ENCODE measurements at regions not wholly inside any gene's neighbourhood (a gene's known extent, or its start where the extent isn't known, plus 50 kb on each side); places are given as distances from the start of the nearest gene placed in this dataset.

DNA sequence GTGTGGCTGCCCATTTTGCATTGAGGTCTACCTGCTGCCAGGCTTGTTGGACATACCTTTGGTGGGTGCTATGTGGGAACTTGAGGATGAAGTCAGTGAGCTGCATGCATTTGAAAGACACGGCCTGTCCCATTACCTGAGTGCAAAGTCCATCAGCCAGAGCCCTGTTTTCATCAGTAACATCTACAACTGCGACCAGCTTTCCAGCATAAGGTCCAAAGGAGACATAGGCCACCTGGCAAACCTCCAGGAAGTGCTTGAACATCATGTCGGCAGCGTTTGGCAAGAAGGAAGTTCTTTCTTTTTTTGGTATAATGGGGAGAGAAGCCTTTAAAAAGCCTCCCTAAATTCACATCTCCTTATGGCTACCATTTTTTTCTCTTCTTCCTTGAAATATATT lies 143.1 kb downstream of the FAM161A start:
- no peak for FAIRE-seq
- no peak for TF ChIP-seq POLR2A (IDR thresholded peaks at IDR 0.05; ENCODE audit: low read depth, low read length)
- DNase-seq (ENCODE audit: insufficient read length, low spot score) = no peak

DNA sequence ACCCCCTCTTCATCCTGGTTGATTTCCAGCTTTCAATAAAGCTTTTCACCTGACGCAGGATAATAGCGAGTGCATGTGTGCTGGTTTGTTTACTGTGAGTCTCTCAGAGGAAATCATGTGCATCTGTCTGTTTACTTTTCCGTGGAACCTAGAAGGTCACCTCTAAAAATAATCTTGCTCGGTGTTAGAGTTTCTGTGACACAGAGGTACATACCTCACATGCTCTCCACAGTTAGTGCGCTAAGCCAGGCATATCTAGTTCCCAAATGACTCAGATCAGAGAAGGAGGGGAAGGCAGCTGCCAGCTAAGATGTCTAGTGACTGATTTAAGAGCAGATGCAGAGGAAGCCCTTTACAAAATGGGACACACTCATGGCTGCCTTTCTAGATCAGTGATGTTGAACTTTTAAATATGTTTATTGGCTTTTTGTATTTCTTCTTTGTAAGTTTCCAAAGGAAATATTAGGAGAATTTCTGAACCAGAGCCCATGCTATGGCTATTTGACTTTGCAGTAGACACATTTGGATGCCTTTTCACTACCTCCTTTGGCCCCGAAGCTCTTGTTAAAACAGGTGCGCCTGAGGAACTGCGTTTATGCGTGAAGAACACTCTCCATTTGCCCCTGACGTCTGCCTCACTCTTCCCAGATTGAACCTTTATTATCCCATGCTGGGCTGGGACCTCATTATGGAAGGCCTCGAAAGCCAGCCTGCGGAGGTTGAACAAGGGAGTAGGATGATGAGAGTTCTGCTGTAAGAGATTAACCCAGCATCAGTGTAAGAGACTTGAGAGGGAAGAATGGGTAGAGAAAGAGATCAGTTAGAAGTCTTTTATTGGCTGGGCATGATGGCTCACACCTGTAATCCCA lies 145.6 kb downstream of the FAM161A start:
- FAIRE-seq (no peak), DNase-seq (ENCODE audit: insufficient read length, low spot score) (peak; percentile 18)
- no peak for TF ChIP-seq POLR2A (IDR thresholded peaks at IDR 0.05; ENCODE audit: low read depth, low read length)

DNA sequence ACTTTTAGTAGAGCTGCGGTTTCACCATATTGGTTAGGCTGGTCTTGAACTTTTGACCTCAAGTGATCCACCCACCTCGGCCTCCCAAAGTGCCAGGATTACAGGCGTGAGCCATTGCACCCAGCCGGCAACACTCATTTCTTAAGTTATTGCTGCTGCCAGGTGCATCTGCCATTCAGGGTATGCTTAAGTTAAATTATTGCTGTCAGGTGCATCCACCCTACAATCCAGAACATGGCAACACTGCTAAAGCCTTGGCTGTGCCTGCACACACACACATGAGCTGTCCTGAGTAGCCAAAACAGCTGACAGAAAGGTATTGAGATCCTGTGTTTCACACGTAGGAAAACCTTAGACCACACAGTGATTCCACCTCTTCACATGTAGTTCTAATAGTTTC lies 148.2 kb downstream of the FAM161A start:
- no peak for DNase-seq (ENCODE audit: insufficient read length, low spot score)
- TF ChIP-seq POLR2A (IDR thresholded peaks at IDR 0.05; ENCODE audit: low read depth, low read length) = no peak
- FAIRE-seq = no peak

DNA sequence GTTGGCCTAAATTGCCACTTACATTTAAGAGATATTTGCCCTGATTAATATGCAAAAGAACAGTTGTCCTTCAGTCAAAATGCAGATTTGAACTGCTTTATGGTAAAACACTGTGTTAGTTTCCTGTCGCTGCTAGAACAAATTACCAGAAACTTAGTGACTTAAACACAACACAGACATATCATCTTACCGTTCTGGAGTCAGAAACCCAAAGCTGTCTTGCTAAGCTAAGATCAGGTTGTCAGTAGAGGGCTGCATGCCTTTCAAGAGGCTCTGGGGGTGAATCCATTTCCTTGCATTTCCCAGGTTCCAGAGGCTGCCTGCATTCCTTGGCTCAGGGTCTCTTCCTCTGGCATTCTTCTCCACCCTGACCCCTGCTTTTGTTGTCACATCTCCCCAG lies 149.5 kb downstream of the FAM161A start:
- DNase-seq (ENCODE audit: insufficient read length, low spot score) (no peak), FAIRE-seq (no peak)
- TF ChIP-seq POLR2A (IDR thresholded peaks at IDR 0.05; ENCODE audit: low read depth, low read length) = no peak

DNA sequence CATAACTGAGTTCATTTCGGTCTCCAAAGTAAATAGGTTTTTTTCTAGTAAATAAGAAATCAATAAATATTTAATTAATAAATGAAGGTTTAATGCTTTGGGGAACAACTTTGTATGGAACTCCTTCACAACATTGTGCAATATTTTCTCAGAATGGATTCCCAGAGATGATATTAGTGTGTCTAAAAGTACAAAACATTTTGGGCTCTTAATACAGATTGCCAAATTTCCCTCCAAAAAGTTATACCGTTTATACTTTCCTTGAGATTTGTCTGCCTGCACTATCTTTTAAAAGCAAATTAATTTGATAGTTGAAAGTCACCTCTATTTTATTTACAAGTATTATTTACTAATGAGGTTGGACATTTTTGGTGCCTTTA lies 151.8 kb downstream of the FAM161A start:
- DNase-seq (ENCODE audit: insufficient read length, low spot score) = no peak
- TF ChIP-seq POLR2A (IDR thresholded peaks at IDR 0.05; ENCODE audit: low read depth, low read length) = no peak
- FAIRE-seq = no peak

DNA sequence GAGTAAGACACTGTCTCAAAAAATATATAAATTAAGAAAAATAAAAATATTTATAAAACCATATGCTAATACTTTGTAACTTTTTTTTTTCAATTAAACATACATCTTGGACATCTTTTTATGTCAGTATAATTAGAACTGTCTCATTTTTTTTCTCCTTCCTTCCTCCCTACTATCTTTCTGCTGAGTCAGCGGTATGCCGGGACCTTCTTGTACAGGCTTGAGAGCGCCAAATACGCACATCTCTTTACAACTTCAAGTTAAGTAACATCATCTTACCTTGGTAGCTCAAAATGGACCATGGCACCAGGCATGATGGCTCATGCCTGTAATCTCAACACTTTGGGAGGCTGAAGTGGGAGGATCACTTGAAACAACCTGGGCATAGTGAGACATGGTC lies 153.4 kb downstream of the FAM161A start:
- no peak for FAIRE-seq
- no peak for DNase-seq (ENCODE audit: insufficient read length, low spot score)

DNA sequence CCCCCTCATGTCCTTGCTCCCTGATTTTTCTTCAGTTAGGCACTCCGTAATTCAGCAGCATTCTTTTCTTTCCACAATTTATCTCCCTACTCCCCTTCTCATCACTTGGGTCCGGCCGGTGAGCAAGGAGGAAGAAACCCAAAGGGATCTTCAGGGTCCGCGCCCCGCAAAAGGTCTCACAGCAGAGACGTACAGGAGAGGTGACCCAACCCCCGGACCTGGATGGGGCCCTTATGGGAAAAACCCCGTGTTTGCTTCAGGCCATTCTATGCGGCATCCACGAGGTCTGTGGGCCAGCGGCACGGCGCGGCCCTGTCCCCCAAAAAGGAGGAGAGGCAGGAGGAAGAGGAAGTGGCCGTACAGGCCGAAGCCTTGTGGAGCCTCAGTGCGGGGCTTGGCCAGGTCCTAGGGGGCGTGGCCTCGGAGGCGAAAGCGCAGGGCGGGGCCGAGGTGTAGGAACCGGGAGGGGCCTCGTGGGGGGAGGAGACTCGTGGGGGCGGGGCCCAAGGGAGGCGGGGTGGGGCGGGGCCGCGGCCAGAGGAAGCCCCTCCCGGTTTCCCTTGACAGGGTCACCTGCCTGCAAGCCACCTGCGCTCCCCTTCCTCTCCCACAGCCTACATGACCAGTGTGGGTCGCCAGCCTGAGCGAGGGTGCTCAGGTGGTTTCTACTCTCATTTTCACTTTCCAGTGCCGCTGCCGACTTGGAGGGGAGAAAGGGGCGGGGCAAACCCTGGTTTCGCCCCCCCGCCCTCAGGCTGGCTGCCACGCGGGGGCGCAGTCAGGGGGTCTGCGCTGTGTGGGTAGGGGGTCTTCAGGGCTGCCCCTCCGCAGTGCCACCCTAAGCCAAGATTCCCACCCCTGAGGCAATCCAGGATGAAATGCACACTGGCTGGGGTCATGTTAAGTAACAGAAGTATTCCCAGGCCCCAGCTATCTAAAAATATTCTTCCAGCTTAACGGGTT lies 156.4 kb upstream of the XPO1 start:
- peak; percentile 56; the same call in 1 of the 2 replicates for TF ChIP-seq POLR2A (IDR thresholded peaks at IDR 0.05; ENCODE audit: low read depth, low read length)
- DNase-seq (ENCODE audit: insufficient read length, low spot score) (peak; percentile 85), FAIRE-seq (peak; percentile 81)

More for the DNA sequence above, 153.4 kb downstream of the FAM161A start:
- no peak for TF ChIP-seq POLR2A (IDR thresholded peaks at IDR 0.05; ENCODE audit: low read depth, low read length)

DNA sequence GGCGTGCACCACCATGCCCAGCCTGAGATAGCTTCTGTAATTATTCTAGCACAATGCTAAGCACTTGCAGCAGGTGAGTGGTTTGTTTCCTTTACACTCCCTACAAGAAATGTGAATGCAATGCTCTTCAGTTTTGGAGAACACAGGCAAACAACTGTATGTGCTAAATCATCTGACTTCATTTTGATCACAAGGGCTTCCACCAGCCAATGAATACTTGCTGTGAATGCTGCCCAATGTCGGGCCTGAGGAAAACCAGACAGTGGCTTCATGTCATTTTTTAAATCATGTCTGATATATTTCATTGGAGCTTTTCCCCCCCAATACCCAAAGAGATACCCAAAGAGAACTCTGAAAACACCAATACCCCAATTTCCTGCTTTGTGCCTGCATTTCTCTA lies 155.6 kb upstream of the XPO1 start:
- no peak for FAIRE-seq
- no peak for TF ChIP-seq POLR2A (IDR thresholded peaks at IDR 0.05; ENCODE audit: low read depth, low read length)
- no peak for DNase-seq (ENCODE audit: insufficient read length, low spot score)

DNA sequence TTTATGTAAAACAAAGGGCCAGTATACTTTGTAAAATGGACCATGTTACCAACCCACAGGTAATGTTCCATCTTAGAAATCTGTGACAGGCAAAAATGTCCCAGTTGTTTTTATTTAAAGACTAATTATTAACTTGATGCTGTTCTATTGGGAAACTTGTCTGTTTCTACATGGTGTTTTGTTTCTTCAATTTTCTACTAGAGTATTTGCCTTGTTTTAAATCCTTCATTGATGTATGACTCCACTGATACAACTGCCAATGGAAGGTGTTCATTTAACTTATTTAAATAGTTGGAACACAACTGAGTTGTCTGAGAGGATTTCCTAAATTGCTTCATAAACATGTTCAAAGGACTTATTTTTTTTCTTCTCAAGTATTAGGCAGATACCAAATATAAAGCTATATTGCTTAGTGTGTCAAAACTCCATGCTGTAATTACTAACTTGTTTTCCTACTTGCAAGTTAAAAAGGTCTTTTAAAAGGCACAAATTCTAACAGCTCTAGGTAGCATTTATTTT lies 152.0 kb upstream of the XPO1 start:
- TF ChIP-seq POLR2A (IDR thresholded peaks at IDR 0.05; ENCODE audit: low read depth, low read length) = no peak
- no peak for DNase-seq (ENCODE audit: insufficient read length, low spot score)
- no peak for FAIRE-seq

DNA sequence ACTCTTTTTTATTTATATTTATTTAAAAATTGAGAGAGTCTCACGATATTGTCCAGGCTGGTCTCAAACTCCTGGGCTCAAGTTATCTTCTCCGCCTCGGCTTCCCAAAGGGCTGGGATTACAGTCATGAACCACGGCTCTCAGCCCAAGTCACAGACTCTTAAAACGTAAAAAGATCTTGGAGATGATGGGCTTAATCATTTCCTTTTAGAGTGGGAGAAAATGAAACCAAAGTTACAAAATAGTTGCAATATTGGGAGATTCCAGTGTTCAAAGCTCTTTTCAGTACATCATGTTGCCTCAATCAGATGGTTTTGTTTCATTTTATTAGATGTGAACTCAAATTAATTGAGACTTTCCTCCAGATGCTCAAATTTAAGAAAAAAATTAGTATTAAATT lies 151.4 kb upstream of the XPO1 start:
- TF ChIP-seq POLR2A (IDR thresholded peaks at IDR 0.05; ENCODE audit: low read depth, low read length) = no peak
- DNase-seq (ENCODE audit: insufficient read length, low spot score) (no peak), FAIRE-seq (no peak)

DNA sequence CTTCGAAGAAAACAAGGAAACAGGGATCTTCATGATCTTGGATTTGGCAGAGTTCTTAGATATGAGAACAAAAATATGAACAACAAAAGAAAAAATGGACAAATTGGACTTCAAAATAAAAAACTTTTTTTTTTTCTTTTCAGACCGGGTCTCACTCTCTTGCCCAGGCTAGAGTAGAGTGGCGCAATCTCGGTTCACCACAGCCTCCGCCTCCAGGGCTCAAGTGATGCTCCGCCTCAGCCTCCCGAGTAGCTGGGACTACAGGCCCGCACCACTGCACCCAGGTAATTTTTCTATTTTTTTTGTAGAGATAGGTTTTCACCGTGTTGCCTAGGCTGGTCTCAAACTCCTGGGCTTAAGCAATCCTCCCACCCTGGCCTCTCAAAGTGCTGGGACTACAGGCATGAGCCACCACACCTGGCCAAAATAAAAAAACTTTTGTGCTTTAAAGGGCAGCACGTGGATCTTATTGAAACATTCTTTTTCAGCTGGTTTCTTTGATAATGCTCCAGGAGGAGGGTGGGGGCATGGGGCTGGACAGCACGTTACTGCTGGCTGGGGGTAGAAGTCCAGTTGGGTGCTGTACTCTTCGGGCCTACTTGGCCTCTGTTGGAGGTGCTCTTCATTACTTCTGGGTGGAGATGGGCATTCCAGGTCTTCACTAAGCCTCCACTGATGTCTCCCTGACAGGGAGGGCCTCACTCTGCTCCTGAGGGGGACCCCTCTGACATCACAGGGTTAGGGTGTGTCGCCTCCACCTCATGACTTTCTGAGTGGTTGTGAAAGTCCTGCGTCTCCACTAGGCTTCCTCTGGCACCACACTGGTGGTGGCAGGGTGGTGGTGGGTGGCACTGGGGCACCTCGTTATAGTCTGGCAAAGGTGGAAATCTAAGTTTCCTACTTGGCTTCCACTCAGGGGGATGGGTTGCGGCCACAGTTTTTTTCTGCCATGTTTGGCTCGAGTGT lies 150.5 kb upstream of the XPO1 start:
- DNase-seq (ENCODE audit: insufficient read length, low spot score) = no peak
- TF ChIP-seq POLR2A (IDR thresholded peaks at IDR 0.05; ENCODE audit: low read depth, low read length) = no peak
- no peak for FAIRE-seq

DNA sequence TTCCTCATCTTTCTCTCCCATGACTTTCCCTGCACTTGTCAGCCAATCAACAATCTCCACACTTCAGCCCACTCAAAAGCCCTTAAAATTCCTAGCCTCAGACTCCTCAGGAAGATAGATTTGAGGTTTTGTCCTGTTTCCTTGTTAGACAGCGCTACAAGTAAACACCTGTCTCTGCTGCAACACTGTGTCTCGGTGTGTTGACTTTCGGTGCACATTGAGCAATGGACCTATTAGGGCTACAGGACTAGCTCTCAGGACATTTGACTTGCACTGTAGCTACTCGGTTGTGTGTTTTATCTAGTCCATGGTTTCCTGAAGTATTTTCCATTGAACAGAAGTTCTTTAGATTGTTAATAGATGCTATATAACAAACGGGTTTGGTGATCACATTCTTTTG lies 140.9 kb upstream of the XPO1 start:
- no peak for FAIRE-seq
- no peak for TF ChIP-seq POLR2A (IDR thresholded peaks at IDR 0.05; ENCODE audit: low read depth, low read length)
- no peak for DNase-seq (ENCODE audit: insufficient read length, low spot score)

DNA sequence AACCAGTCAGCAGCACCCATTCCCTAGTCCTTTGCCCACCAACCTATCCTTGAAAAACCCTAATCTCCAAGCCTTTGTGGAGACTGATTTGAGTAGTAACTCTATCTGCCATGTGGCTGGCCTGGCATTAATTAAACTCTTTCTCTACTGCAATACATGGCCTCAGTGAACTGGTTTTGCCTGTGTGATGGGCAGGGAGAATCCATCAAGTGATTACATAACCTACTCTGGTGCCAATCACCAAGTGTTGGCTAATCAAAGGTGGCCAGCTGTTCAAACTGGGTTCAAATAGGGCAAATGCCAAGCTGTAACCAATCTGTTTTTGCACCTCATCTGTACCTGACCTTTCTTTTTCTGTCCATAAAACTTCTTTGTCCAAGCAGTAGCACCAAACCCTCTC lies 139.8 kb upstream of the XPO1 start:
- no peak for DNase-seq (ENCODE audit: insufficient read length, low spot score)
- TF ChIP-seq POLR2A (IDR thresholded peaks at IDR 0.05; ENCODE audit: low read depth, low read length) = no peak
- FAIRE-seq = no peak

Measured in H54 (cell line).